Parathyroid adenoma (tissue), 2 donors: ENCODE measurements at regions not wholly inside any gene's neighbourhood (a gene's known extent, or its start where the extent isn't known, plus 50 kb on each side); places are given as distances from the start of the nearest gene placed in this dataset.

ENCODE experiments used
- H2AFZ ChIP-seq: fragments of 300-600 bp; sonication (generic); one replicate; pipeline ENCODE4 v1.7.0; 2017; ENCODE audit warnings: antibody characterized with exemption, mild to moderate bottlenecking
- H3K27ac ChIP-seq: fragments of 300-600 bp; sonication (generic); one replicate; pipeline ENCODE4 v1.7.0; 2017
- H3K27me3 ChIP-seq: fragments of 300-600 bp; sonication (generic); one replicate; pipeline ENCODE4 v1.7.0; 2017; ENCODE audit warnings: low read length; ENCODE audit not compliant: control insufficient read depth, insufficient read depth
- H3K36me3 ChIP-seq: fragments of 300-600 bp; sonication (generic); one replicate; pipeline ENCODE4 v1.7.0; 2017; ENCODE audit warnings: low read length; ENCODE audit not compliant: control insufficient read depth, insufficient read depth
- H3K4me1 ChIP-seq: fragments of 300-600 bp; sonication (generic); one replicate; pipeline ENCODE4 v1.7.0; 2017; ENCODE audit warnings: control low read depth
- H3K4me2 ChIP-seq: fragments of 300-600 bp; sonication (generic); one replicate; pipeline ENCODE4 v1.7.0; 2017; ENCODE audit warnings: low read length
- H3K4me3 ChIP-seq: fragments of 300-600 bp; sonication (generic); one replicate; pipeline ENCODE4 v1.7.0; 2017; ENCODE audit warnings: low read depth, low read length
- H3K79me2 ChIP-seq: fragments of 300-600 bp; sonication (generic); one replicate; pipeline ENCODE4 v1.7.0; 2017; ENCODE audit warnings: control low read depth
- H3K9ac ChIP-seq: fragments of 300-600 bp; sonication (generic); one replicate; pipeline ENCODE4 v1.7.0; 2017; ENCODE audit warnings: mild to moderate bottlenecking
- H3K9me3 ChIP-seq: fragments of 300-600 bp; sonication (generic); one replicate; pipeline ENCODE4 v1.7.0; 2017; ENCODE audit warnings: low read length; ENCODE audit not compliant: control insufficient read depth
- CTCF ChIP-seq: fragments of 300-600 bp; sonication (generic); IDR thresholded peaks from one replicate; pipeline ENCODE4 v1.7.0; 2017; ENCODE audit warnings: antibody characterized with exemption, mild to moderate bottlenecking
- donor health status: primary hyperparathyroidism.

DNA sequence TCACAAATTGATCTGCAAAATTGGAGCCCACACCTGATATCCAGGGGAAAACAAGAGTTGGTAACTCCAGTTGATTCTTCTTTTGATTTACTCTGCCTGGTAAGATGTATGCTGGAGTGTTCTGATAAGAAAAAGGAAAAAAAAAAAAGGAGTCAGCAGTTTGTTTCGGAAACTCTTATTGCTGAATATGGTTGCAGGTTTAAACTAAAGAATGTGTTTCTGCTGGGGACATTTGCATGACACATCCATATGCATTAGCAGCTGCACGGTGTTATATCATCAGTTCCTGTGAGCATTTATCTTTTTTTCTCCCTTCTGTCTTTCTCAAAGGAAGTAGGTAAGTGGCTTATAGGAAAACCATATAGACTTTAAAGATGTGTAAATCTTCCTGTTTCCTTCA is 418.5 kb upstream of the ESRRG start:
- Histone ChIP-seq H3K9me3 (no peaks in the 10 kb centered on the region), H3K4me2 (peak overlapping the region; percentile 18), H3K9ac (no peak overlapping the region), H3K4me3 (no peak overlapping the region), H3K4me1 (peaks cover 10% of the 10 kb centered on the region), H2AFZ (no peak overlapping the region), H3K27me3 (no peaks in the 10 kb centered on the region), H3K36me3 (no peaks in the 10 kb centered on the region), H3K27ac (no peak overlapping the region), H3K79me2 (peaks cover 5% of the 10 kb centered on the region)
- TF ChIP-seq CTCF = no peak

DNA sequence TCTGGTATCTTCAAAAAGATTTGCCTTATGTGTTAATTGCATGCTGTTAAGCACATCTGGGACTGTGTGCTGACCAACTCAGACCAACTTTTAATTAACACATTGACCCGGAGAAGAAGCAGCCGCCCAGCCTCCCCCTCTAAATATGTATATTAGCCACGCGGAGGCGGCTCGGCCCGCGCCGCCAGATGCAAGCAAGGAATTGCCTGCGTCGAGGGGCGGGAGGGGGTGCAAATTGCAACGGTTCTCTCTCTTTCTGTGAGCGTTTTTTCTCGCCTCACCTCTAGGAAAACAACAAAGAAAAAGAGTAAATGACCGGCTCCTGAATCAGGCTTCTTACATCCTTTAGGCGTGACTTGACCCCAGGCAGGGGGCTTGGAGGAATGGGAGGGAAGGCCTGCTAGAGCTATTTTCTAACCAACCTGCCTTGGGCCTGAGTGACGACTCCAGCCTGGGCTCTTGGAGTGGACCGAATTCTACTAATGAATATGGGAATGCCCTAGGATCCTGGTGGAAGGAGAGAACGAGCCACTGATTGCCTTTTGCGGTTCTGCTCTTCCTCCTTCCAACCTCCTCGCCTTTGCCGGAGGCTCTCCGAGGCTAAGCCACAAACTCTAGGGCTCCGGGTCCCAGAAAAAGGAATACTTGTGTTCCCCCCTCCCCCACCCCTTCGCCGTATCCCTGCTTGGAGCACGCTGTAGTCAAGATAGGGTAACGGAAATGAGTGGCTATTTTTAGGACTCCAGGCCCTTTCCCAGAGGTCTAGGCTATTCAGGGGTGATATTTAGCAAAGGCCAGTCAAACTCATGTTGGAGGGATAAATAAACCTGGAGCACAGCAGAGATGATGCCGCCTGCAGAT is 417.0 kb upstream of the ESRRG start:
- Histone ChIP-seq H3K79me2 (peaks cover 5% of the 10 kb centered on the region), H3K9me3 (no peaks in the 10 kb centered on the region), H3K27me3 (no peaks in the 10 kb centered on the region), H3K9ac (no peak overlapping the region), H2AFZ (peak overlapping the region; percentile 72), H3K27ac (no peak overlapping the region), H3K36me3 (no peaks in the 10 kb centered on the region), H3K4me3 (no peak overlapping the region), H3K4me1 (peaks cover 10% of the 10 kb centered on the region), H3K4me2 (no peak overlapping the region)
- no peak for TF ChIP-seq CTCF

DNA sequence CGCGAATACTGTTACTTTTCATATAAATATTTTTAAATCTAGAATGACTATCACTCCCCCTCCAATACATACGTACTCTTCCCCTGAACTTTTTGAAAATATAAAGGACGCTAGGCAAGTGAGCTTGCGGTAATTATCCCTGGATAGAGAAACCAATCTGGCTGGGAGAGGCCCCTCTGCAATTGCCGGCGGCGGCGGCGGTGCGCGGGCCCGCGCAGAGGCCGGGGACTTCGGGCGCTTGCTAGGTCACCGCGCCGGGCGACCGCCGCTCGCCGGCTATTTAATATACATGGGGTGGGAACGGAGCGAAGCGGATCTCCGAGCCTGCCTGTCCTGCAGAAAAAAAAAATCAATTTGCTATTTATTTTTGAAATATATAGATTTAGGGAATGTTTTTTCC is 416.3 kb upstream of the ESRRG start:
- H3K9me3 ChIP-seq = no peaks in the 10 kb centered on the region
- H3K79me2 ChIP-seq = peaks cover 5% of the 10 kb centered on the region
- peak overlapping the region; percentile 96 for H3K27ac ChIP-seq
- no peak overlapping the region for H3K4me3 ChIP-seq
- no peaks in the 10 kb centered on the region for H3K36me3 ChIP-seq
- no peaks in the 10 kb centered on the region for H3K27me3 ChIP-seq
- no peak overlapping the region for H3K9ac ChIP-seq
- H2AFZ ChIP-seq = peak overlapping the region; percentile 72
- TF ChIP-seq CTCF = no peak
- peaks cover 10% of the 10 kb centered on the region for H3K4me1 ChIP-seq
- H3K4me2 ChIP-seq = no peak overlapping the region

- no peak overlapping the region for H3K4me3 ChIP-seq
- peaks cover 5% of the 10 kb centered on the region for H3K79me2 ChIP-seq
- H2AFZ ChIP-seq = peak overlapping the region; percentile 72
- H3K4me1 ChIP-seq = peaks cover 7% of the 10 kb centered on the region
- H3K9me3 ChIP-seq = no peaks in the 10 kb centered on the region
- H3K27ac ChIP-seq = peak overlapping the region; percentile 96
- no peak overlapping the region for H3K9ac ChIP-seq
- no peak overlapping the region for H3K4me2 ChIP-seq
- TF ChIP-seq CTCF = no peak
- H3K27me3 ChIP-seq = no peaks in the 10 kb centered on the region
- no peaks in the 10 kb centered on the region for H3K36me3 ChIP-seq
Observed at GRCh38 chr1:217138799-217139466, 415.7 kb upstream of the ESRRG start.
